Activated naive CD4-positive, alpha-beta T cell treated with anti-CD3 and anti-CD28 coated beads for 36 hours (primary cell): ENCODE measurements at regions not wholly inside any gene's neighbourhood (a gene's known extent, or its start where the extent isn't known, plus 50 kb on each side); places are given as distances from the start of the nearest gene placed in this dataset.
A peak's percentile ranks its signal among the peaks of the same experiment; 100 is the strongest.

Experiments used
- CTCF ChIA-PET: fragments of 350-600 bp; sonication (Branson Sonifier 250); formaldehyde crosslinking; loops from one replicate; lab custom pipeline; 2021; ENCODE audit warnings: antibody characterized with exemption; lab: Charles Lee
- DNase-seq: peaks from one replicate; pipeline ENCODE4 v3.0.0-alpha.2; 2020
- H3K27ac Mint-ChIP-seq: one replicate; pipeline ENCODE4 v1.8.0; 2021; ENCODE audit warnings: mild to moderate bottlenecking, mixed read lengths
- H3K27me3 Mint-ChIP-seq: one replicate; pipeline ENCODE4 v1.8.0; 2021; ENCODE audit warnings: low read depth, mixed read lengths
- H3K36me3 Mint-ChIP-seq: one replicate; pipeline ENCODE4 v1.8.0; 2021; ENCODE audit warnings: low read depth, mixed read lengths
- H3K4me1 Mint-ChIP-seq: one replicate; pipeline ENCODE4 v1.8.0; 2021; ENCODE audit warnings: low read depth, mixed read lengths
- H3K4me3 Mint-ChIP-seq: one replicate; pipeline ENCODE4 v1.8.0; 2021; ENCODE audit warnings: mild to moderate bottlenecking, moderate library complexity, mixed read lengths
- H3K9me3 Mint-ChIP-seq: one replicate; pipeline ENCODE4 v1.8.0; 2021; ENCODE audit warnings: mixed read lengths
- intact Hi-C: fragments of 100-400 bp; cut with micrococcal nuclease; formaldehyde crosslinking; loops from one replicate; pipeline ENCODE4 v1.15.1; 2023

- CTCF ChIA-PET: interaction anchor here (0.7 kb wide), 1 partner anchor 154 kb away, joined by 3 read pairs; no protein-coding TSS in a partner anchor
- no peak for DNase-seq
- no peaks in the 10 kb centered on the region for H3K4me1 Mint-ChIP-seq
- no peak overlapping the region for H3K4me3 Mint-ChIP-seq
- no peak overlapping the region for H3K27ac Mint-ChIP-seq
- H3K27me3 Mint-ChIP-seq: no peaks in the 10 kb centered on the region
- peaks cover 30% of the 10 kb centered on the region for H3K9me3 Mint-ChIP-seq
- no peaks in the 10 kb centered on the region for H3K36me3 Mint-ChIP-seq
- intact Hi-C loops: no loop called here
Measured at GRCh38 chr14:104333646-104334423, 195.4 kb downstream of the KIF26A start.

GRCh38 chr14:104334424-104335161 lies 196.2 kb downstream of the KIF26A start:
- peaks cover 23% of the 10 kb centered on the region for H3K9me3 Mint-ChIP-seq
- H3K4me3 Mint-ChIP-seq: no peak overlapping the region
- CTCF ChIA-PET: no interaction called here
- no peaks in the 10 kb centered on the region for H3K36me3 Mint-ChIP-seq
- H3K27ac Mint-ChIP-seq: no peak overlapping the region
- no peak for DNase-seq
- intact Hi-C loops: no loop called here
- no peaks in the 10 kb centered on the region for H3K4me1 Mint-ChIP-seq
- no peaks in the 10 kb centered on the region for H3K27me3 Mint-ChIP-seq

- Mint-ChIP-seq H3K4me3 (no peak overlapping the region), H3K4me1 (no peaks in the 10 kb centered on the region), H3K36me3 (no peaks in the 10 kb centered on the region), H3K9me3 (peaks cover 19% of the 10 kb centered on the region), H3K27ac (no peak overlapping the region), H3K27me3 (no peaks in the 10 kb centered on the region)
- CTCF ChIA-PET: no interaction called here
- intact Hi-C loops: no loop called here
- no peak for DNase-seq
Measured at GRCh38 chr14:104335176-104335575, 196.8 kb downstream of the KIF26A start.

- Mint-ChIP-seq H3K4me3 (no peak overlapping the region), H3K9me3 (peaks cover 17% of the 10 kb centered on the region), H3K27me3 (no peaks in the 10 kb centered on the region), H3K4me1 (no peaks in the 10 kb centered on the region), H3K27ac (no peak overlapping the region), H3K36me3 (no peaks in the 10 kb centered on the region)
- intact Hi-C loops: no loop called here
- no peak for DNase-seq
- CTCF ChIA-PET: no interaction called here
Measured at GRCh38 chr14:104335611-104336010, 197.2 kb downstream of the KIF26A start.

- H3K4me1 Mint-ChIP-seq: no peaks in the 10 kb centered on the region
- H3K27me3 Mint-ChIP-seq: no peaks in the 10 kb centered on the region
- CTCF ChIA-PET: no interaction called here
- no peak overlapping the region for H3K4me3 Mint-ChIP-seq
- no peaks in the 10 kb centered on the region for H3K36me3 Mint-ChIP-seq
- intact Hi-C loops: no loop called here
- DNase-seq: no peak
- no peak overlapping the region for H3K27ac Mint-ChIP-seq
- H3K9me3 Mint-ChIP-seq: peaks cover 10% of the 10 kb centered on the region
Measured at GRCh38 chr14:104337351-104337750, 199.0 kb downstream of the KIF26A start.

- Mint-ChIP-seq H3K27me3 (no peaks in the 10 kb centered on the region), H3K27ac (no peak overlapping the region), H3K4me3 (no peak overlapping the region), H3K36me3 (no peaks in the 10 kb centered on the region), H3K4me1 (no peaks in the 10 kb centered on the region), H3K9me3 (peaks cover 10% of the 10 kb centered on the region)
- CTCF ChIA-PET: no interaction called here
- intact Hi-C loops: no loop called here
- DNase-seq: no peak
Measured at GRCh38 chr14:104339361-104339760, 201.0 kb downstream of the KIF26A start.

GRCh38 chr14:104339829-104340228 lies 201.4 kb downstream of the KIF26A start:
- H3K9me3 Mint-ChIP-seq: peaks cover 10% of the 10 kb centered on the region
- no peaks in the 10 kb centered on the region for H3K36me3 Mint-ChIP-seq
- H3K27me3 Mint-ChIP-seq: peaks cover 2% of the 10 kb centered on the region
- CTCF ChIA-PET: interaction anchor here (1.5 kb wide), 1 partner anchor 9 kb away, joined by 6 read pairs; no protein-coding TSS in a partner anchor
- intact Hi-C loops: no loop called here
- no peaks in the 10 kb centered on the region for H3K4me1 Mint-ChIP-seq
- peak; percentile 1 for DNase-seq
- H3K4me3 Mint-ChIP-seq: no peak overlapping the region
- no peak overlapping the region for H3K27ac Mint-ChIP-seq

- Mint-ChIP-seq H3K27ac (no peak overlapping the region), H3K27me3 (peaks cover 2% of the 10 kb centered on the region), H3K4me1 (no peaks in the 10 kb centered on the region), H3K36me3 (no peaks in the 10 kb centered on the region), H3K9me3 (peaks cover 10% of the 10 kb centered on the region), H3K4me3 (no peak overlapping the region)
- CTCF ChIA-PET: no interaction called here
- DNase-seq: peak; percentile 48
- intact Hi-C loops: loop anchor here (1.0 kb wide), 1 partner anchor 29 kb away; no protein-coding TSS in a partner anchor
Measured at GRCh38 chr14:104341532-104342434, 203.4 kb downstream of the KIF26A start.

GRCh38 chr14:104342435-104343293 lies 204.3 kb downstream of the KIF26A start:
- Mint-ChIP-seq H3K9me3 (peaks cover 10% of the 10 kb centered on the region), H3K27ac (no peak overlapping the region), H3K4me1 (no peaks in the 10 kb centered on the region), H3K27me3 (peaks cover 2% of the 10 kb centered on the region), H3K36me3 (no peaks in the 10 kb centered on the region), H3K4me3 (no peak overlapping the region)
- peak; percentile 2 for DNase-seq
- CTCF ChIA-PET: no interaction called here
- intact Hi-C loops: loop anchor here (1.0 kb wide), 1 partner anchor 28 kb away; no protein-coding TSS in a partner anchor

- Mint-ChIP-seq H3K27me3 (peaks cover 2% of the 10 kb centered on the region), H3K9me3 (peaks cover 6% of the 10 kb centered on the region), H3K27ac (no peak overlapping the region), H3K4me3 (no peak overlapping the region), H3K4me1 (no peaks in the 10 kb centered on the region), H3K36me3 (no peaks in the 10 kb centered on the region)
- peak; percentile 2 for DNase-seq
- intact Hi-C loops: no loop called here
- CTCF ChIA-PET: no interaction called here
Measured at GRCh38 chr14:104343294-104343625, 204.9 kb downstream of the KIF26A start.

- H3K27me3 Mint-ChIP-seq: peaks cover 2% of the 10 kb centered on the region
- CTCF ChIA-PET: no interaction called here
- intact Hi-C loops: no loop called here
- DNase-seq: no peak
- no peaks in the 10 kb centered on the region for H3K4me1 Mint-ChIP-seq
- no peaks in the 10 kb centered on the region for H3K36me3 Mint-ChIP-seq
- H3K4me3 Mint-ChIP-seq: no peak overlapping the region
- H3K27ac Mint-ChIP-seq: no peak overlapping the region
- no peaks in the 10 kb centered on the region for H3K9me3 Mint-ChIP-seq
Measured at GRCh38 chr14:104343690-104344640, 205.6 kb downstream of the KIF26A start.
